ENCODE measurements at regions not wholly inside any gene's neighbourhood (a gene's known extent, or its start where the extent isn't known, plus 50 kb on each side); places are given as distances from the start of the nearest gene placed in this dataset.

- POLR2A ChIA-PET (ENCODE audit: low non-redundant PET): no interaction called here
- H3K27ac ChIP-seq: no peak overlapping the region
- CTCF ChIA-PET: no interaction called here
- TF ChIP-seq, protein P1, sequence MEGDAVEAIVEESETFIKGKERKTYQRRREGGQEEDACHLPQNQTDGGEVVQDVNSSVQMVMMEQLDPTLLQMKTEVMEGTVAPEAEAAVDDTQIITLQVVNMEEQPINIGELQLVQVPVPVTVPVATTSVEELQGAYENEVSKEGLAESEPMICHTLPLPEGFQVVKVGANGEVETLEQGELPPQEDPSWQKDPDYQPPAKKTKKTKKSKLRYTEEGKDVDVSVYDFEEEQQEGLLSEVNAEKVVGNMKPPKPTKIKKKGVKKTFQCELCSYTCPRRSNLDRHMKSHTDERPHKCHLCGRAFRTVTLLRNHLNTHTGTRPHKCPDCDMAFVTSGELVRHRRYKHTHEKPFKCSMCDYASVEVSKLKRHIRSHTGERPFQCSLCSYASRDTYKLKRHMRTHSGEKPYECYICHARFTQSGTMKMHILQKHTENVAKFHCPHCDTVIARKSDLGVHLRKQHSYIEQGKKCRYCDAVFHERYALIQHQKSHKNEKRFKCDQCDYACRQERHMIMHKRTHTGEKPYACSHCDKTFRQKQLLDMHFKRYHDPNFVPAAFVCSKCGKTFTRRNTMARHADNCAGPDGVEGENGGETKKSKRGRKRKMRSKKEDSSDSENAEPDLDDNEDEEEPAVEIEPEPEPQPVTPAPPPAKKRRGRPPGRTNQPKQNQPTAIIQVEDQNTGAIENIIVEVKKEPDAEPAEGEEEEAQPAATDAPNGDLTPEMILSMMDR (conservative IDR thresholded peaks at IDR 0.05; ENCODE audit: low read depth): no peak
- DNase-seq (ENCODE audit: low spot score): no peak
Observed at GRCh38 chr2:108079736-108080135, 93.4 kb downstream of the SLC5A7 start.

DNA sequence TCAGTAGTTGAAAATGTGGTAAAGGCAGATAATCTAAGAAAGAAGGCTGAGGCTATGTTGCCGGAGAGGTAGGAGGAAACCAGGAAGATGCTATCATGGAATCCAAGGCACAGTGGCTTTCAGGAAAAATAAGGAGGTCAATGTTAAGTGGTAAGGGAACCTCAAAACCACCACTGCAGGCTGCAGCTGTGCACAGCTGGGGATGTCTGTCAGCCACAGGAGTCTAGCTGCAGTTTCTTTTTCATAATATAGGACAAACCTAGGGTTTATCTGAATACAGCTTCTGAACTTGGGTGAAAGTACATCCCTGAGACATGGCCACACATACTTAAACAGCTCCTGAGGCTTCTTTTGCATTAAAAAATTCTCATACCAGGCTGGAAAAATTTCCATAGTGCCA is 93.9 kb downstream of the SLC5A7 start:
- H3K27ac ChIP-seq: no peak overlapping the region
- ChIA-PET CTCF (no interaction called here), POLR2A (ENCODE audit: low non-redundant PET) (no interaction called here)
- DNase-seq (ENCODE audit: low spot score): no peak
- TF ChIP-seq, protein P1 (conservative IDR thresholded peaks at IDR 0.05; ENCODE audit: low read depth): no peak

GRCh38 chr2:108082978-108083377 is 96.7 kb downstream of the SLC5A7 start:
- DNase-seq (ENCODE audit: low spot score): no peak
- H3K27ac ChIP-seq: no peak overlapping the region
- ChIA-PET CTCF (no interaction called here), POLR2A (ENCODE audit: low non-redundant PET) (no interaction called here)
- TF ChIP-seq, protein P1 (conservative IDR thresholded peaks at IDR 0.05; ENCODE audit: low read depth): no peak

GRCh38 chr2:108084311-108084710 is 98.0 kb downstream of the SLC5A7 start:
- TF ChIP-seq, protein P1 (conservative IDR thresholded peaks at IDR 0.05; ENCODE audit: low read depth): no peak
- ChIA-PET POLR2A (ENCODE audit: low non-redundant PET) (no interaction called here), CTCF (no interaction called here)
- no peak for DNase-seq (ENCODE audit: low spot score)
- no peak overlapping the region for H3K27ac ChIP-seq

GRCh38 chr2:108092886-108093285 is 106.6 kb downstream of the SLC5A7 start:
- H3K27ac ChIP-seq: no peak overlapping the region
- TF ChIP-seq, protein P1 (conservative IDR thresholded peaks at IDR 0.05; ENCODE audit: low read depth): no peak
- ChIA-PET CTCF (no interaction called here), POLR2A (ENCODE audit: low non-redundant PET) (no interaction called here)
- no peak for DNase-seq (ENCODE audit: low spot score)

- no peak for DNase-seq (ENCODE audit: low spot score)
- POLR2A ChIA-PET (ENCODE audit: low non-redundant PET): no interaction called here
- TF ChIP-seq, protein P1 (conservative IDR thresholded peaks at IDR 0.05; ENCODE audit: low read depth): no peak
- no peak overlapping the region for H3K27ac ChIP-seq
- CTCF ChIA-PET: no interaction called here
Observed at GRCh38 chr2:108101481-108101880, 115.2 kb downstream of the SLC5A7 start.

GRCh38 chr2:108106731-108107130 is 120.4 kb downstream of the SLC5A7 start:
- ChIA-PET POLR2A (ENCODE audit: low non-redundant PET) (no interaction called here), CTCF (no interaction called here)
- TF ChIP-seq, protein P1 (conservative IDR thresholded peaks at IDR 0.05; ENCODE audit: low read depth): no peak
- H3K27ac ChIP-seq: no peak overlapping the region
- DNase-seq (ENCODE audit: low spot score): no peak

All from RWPE1 (cell line).